ENCODE measurements at regions not wholly inside any gene's neighbourhood (a gene's known extent, or its start where the extent isn't known, plus 50 kb on each side); places are given as distances from the start of the nearest gene placed in this dataset.

DNA sequence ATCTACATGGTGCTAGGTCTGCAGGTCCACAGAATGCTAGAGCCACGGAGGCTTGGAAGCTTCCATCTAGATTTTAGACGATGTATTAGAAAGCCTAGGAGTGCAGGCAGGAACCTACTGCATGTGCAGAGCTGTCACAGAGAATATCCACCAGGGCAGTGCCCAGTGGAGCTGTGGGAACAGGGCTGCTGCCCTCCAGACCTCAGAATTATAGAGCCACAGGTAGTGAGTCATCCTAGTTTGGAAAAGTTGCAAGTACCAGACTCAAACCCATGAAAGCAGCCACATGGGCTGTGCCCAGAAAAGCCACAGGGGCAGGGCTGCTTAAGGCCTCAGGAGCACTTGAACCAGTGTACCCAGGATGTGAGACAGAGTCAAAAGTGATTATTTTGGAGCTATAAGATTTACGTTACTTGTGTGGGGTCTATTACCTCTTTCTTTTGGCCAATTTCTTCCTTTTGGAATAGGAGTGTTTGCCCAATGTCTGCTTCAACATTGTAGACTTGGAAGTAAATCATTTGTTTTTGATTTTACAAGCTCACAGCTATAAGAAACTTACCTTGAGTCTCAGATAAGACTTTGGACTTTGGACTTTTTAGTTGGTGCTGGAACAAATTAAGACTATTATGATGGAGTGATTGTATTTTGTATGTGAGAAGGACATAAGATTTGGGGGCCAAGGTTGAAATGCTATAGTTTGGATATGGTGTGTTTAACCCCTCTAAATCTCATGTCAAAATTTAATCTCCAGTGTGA lies 143.5 kb upstream of the CHRDL1 start:
- TF ChIP-seq POLR2AphosphoS5 (IDR thresholded peaks at IDR 0.05) (no peak), EP300 (IDR thresholded peaks at IDR 0.05) (no peak), POLR2A (IDR thresholded peaks at IDR 0.05) (no peak)
- TF ChIP-seq, protein P1, sequence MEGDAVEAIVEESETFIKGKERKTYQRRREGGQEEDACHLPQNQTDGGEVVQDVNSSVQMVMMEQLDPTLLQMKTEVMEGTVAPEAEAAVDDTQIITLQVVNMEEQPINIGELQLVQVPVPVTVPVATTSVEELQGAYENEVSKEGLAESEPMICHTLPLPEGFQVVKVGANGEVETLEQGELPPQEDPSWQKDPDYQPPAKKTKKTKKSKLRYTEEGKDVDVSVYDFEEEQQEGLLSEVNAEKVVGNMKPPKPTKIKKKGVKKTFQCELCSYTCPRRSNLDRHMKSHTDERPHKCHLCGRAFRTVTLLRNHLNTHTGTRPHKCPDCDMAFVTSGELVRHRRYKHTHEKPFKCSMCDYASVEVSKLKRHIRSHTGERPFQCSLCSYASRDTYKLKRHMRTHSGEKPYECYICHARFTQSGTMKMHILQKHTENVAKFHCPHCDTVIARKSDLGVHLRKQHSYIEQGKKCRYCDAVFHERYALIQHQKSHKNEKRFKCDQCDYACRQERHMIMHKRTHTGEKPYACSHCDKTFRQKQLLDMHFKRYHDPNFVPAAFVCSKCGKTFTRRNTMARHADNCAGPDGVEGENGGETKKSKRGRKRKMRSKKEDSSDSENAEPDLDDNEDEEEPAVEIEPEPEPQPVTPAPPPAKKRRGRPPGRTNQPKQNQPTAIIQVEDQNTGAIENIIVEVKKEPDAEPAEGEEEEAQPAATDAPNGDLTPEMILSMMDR (IDR thresholded peaks at IDR 0.05): no peak
- Histone ChIP-seq H3K27ac (no peak overlapping the region), H3K4me1 (peaks cover 6% of the 10 kb centered on the region), H3K27me3 (no peaks in the 10 kb centered on the region), H3K4me3 (no peak overlapping the region), H3K9me3 (no peaks in the 10 kb centered on the region), H3K36me3 (no peaks in the 10 kb centered on the region)
- no peak for DNase-seq (ENCODE audit: low spot score in 2 of 2)
- WGBS: 88% methylated on average over 1 of the region's 3 CpGs

DNA sequence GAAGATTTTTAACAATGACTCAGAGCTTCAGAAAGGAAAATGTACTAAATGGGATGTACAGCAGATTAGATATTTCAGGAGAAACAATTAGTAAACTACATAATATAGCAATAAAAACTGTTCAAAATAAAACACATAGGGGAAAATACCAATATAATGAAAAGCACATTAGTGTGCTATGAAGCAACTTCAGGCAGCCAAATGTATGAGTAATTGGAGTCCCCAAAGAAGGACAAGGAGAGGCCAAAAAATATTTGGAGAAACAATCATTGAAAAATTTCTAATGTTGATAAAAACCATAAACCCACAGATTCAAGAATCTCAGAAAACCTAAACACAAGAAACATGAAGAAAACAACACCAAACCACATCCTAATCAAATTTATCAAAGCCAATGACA lies 129.3 kb upstream of the CHRDL1 start:
- Histone ChIP-seq H3K4me1 (no peaks in the 10 kb centered on the region), H3K4me3 (no peak overlapping the region), H3K27me3 (no peaks in the 10 kb centered on the region), H3K27ac (no peak overlapping the region), H3K9me3 (no peaks in the 10 kb centered on the region), H3K36me3 (no peaks in the 10 kb centered on the region)
- no peak for DNase-seq (ENCODE audit: low spot score in 2 of 2)
- TF ChIP-seq EP300 (IDR thresholded peaks at IDR 0.05) (no peak), POLR2A (IDR thresholded peaks at IDR 0.05) (no peak), POLR2AphosphoS5 (IDR thresholded peaks at IDR 0.05) (no peak)
- TF ChIP-seq, protein P1 (IDR thresholded peaks at IDR 0.05): no peak

DNA sequence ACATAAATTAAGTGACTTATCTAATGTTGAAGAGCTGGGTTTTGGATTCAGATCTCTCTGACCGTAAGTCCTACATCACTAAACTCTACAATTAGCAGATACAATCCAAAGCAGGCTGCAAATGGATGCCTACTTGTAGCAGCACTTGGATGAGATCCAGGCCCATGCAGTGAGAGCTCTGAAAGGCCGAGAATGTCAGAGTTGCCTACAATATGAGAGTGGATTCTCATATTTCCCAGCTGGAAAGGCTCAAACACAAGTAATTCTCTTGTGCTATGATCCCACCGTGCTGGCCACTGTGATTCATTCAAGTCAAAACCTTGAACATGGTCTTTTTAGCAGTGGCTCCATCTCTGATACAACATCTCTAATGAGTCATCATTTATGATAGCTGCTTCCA lies 125.4 kb upstream of the CHRDL1 start:
- WGBS: 65% methylated on average over 3 of the region's 3 CpGs
- Histone ChIP-seq H3K9me3 (no peaks in the 10 kb centered on the region), H3K4me3 (no peak overlapping the region), H3K4me1 (no peaks in the 10 kb centered on the region), H3K27me3 (no peaks in the 10 kb centered on the region), H3K36me3 (no peaks in the 10 kb centered on the region), H3K27ac (no peak overlapping the region)
- TF ChIP-seq POLR2A (IDR thresholded peaks at IDR 0.05) (no peak), EP300 (IDR thresholded peaks at IDR 0.05) (no peak), POLR2AphosphoS5 (IDR thresholded peaks at IDR 0.05) (no peak)
- TF ChIP-seq, protein P1 (IDR thresholded peaks at IDR 0.05): no peak
- no peak for DNase-seq (ENCODE audit: low spot score in 2 of 2)

DNA sequence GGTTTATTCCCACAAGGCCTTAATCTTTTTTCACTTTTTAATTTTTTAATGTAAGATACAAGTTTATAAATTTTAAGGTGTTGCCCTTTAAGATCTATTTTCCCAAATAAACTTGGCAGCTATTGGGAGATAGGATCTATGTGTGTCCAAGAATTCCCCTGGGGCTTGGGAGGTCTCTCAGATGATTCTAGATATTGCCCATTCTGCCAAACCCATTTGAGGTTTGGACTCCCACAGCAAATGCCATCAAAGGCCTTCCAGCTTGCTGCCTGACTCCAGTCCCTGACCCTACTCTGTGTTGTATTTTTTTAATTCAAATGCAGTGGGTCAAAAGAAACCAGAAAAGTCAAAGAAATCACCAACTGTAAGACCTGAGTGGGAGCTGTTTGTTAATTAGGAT lies 120.0 kb upstream of the CHRDL1 start:
- Histone ChIP-seq H3K4me1 (peaks cover 8% of the 10 kb centered on the region), H3K27me3 (no peaks in the 10 kb centered on the region), H3K4me3 (no peak overlapping the region), H3K27ac (no peak overlapping the region), H3K36me3 (no peaks in the 10 kb centered on the region), H3K9me3 (no peaks in the 10 kb centered on the region)
- no peak for TF ChIP-seq EP300 (IDR thresholded peaks at IDR 0.05)
- no peak for TF ChIP-seq POLR2A (IDR thresholded peaks at IDR 0.05)
- TF ChIP-seq POLR2AphosphoS5 (IDR thresholded peaks at IDR 0.05): no peak
- TF ChIP-seq, protein P1 (IDR thresholded peaks at IDR 0.05): no peak
- DNase-seq (ENCODE audit: low spot score in 2 of 2): no peak

DNA sequence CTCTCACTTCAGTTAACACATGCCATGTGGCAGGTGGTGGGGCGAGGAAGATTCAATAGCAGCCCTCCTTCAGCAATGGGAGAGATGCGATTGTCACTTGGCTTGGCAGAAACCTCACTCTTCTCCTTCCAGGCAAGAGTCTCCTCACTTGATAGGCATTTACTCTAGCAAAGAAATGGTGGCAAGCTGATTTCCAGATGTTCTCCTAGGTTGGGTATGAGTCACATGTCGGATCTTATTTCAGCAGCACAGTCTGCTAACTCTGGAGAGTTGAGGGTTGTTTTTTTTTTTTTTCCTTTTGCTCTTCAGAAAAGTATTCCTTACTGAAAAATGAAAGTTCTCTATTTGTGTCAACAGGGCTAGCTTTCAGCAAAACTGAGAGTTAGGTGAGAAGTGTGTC lies 119.5 kb upstream of the CHRDL1 start:
- Histone ChIP-seq H3K4me1 (peaks cover 8% of the 10 kb centered on the region), H3K9me3 (no peaks in the 10 kb centered on the region), H3K4me3 (no peak overlapping the region), H3K27ac (no peak overlapping the region), H3K36me3 (no peaks in the 10 kb centered on the region), H3K27me3 (no peaks in the 10 kb centered on the region)
- TF ChIP-seq POLR2A (IDR thresholded peaks at IDR 0.05): no peak
- TF ChIP-seq EP300 (IDR thresholded peaks at IDR 0.05): no peak
- TF ChIP-seq, protein P1 (IDR thresholded peaks at IDR 0.05): no peak
- no peak for TF ChIP-seq POLR2AphosphoS5 (IDR thresholded peaks at IDR 0.05)
- WGBS: 29% methylated on average over 3 of the region's 3 CpGs
- DNase-seq (ENCODE audit: low spot score in 2 of 2): no peak
